Epithelial cell of proximal tubule (primary cell): ENCODE measurements at regions not wholly inside any gene's neighbourhood (a gene's known extent, or its start where the extent isn't known, plus 50 kb on each side); places are given as distances from the start of the nearest gene placed in this dataset.

ENCODE experiments used
- DNase-seq: peaks from one replicate; pipeline ENCODE4 v3.0.0-alpha.2; 2011; ENCODE audit warnings: low read depth
- H3K4me3 ChIP-seq: 2 replicates; pipeline ENCODE4 v1.5.1; 2011; ENCODE audit warnings: low read depth, mild to moderate bottlenecking, low read length
- TF ChIP-seq, protein P1 (sequence below): conservative IDR thresholded peaks from 2 replicates; pipeline ENCODE4 v1.5.1; 2012; ENCODE audit warnings: low read depth, mild to moderate bottlenecking, low read length

DNA sequence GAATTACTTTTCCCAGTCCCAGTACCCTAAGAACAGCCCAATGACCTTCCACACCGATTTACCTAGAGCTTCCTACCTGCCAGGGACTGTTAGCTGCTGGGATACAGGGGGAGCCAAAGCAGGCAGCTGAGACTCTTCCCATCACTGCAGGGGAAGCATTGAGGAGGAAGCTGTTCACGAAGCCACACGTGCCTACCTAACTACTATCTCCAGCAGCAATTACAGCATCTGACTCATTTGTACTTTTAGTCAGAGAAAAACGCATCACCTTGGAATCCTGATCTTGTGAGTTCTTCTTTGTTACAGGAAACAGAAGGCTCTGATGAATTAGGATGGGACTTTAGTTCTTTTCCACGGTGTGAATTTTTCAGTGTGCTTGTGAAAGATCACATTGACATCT, 113.7 kb upstream of the DHX40 start:
- H3K4me3 ChIP-seq: no peak overlapping the region
- DNase-seq: peak; percentile 89
- TF ChIP-seq, protein P1, sequence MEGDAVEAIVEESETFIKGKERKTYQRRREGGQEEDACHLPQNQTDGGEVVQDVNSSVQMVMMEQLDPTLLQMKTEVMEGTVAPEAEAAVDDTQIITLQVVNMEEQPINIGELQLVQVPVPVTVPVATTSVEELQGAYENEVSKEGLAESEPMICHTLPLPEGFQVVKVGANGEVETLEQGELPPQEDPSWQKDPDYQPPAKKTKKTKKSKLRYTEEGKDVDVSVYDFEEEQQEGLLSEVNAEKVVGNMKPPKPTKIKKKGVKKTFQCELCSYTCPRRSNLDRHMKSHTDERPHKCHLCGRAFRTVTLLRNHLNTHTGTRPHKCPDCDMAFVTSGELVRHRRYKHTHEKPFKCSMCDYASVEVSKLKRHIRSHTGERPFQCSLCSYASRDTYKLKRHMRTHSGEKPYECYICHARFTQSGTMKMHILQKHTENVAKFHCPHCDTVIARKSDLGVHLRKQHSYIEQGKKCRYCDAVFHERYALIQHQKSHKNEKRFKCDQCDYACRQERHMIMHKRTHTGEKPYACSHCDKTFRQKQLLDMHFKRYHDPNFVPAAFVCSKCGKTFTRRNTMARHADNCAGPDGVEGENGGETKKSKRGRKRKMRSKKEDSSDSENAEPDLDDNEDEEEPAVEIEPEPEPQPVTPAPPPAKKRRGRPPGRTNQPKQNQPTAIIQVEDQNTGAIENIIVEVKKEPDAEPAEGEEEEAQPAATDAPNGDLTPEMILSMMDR: peak; percentile 15

- no peak for DNase-seq
- TF ChIP-seq, protein P1: no peak
- H3K4me3 ChIP-seq: no peak overlapping the region
Measured at GRCh38 chr17:59454633-59455105, 110.7 kb upstream of the DHX40 start.

GRCh38 chr17:59456428-59456827, 109.0 kb upstream of the DHX40 start:
- no peak overlapping the region for H3K4me3 ChIP-seq
- TF ChIP-seq, protein P1: no peak
- no peak for DNase-seq

DNA sequence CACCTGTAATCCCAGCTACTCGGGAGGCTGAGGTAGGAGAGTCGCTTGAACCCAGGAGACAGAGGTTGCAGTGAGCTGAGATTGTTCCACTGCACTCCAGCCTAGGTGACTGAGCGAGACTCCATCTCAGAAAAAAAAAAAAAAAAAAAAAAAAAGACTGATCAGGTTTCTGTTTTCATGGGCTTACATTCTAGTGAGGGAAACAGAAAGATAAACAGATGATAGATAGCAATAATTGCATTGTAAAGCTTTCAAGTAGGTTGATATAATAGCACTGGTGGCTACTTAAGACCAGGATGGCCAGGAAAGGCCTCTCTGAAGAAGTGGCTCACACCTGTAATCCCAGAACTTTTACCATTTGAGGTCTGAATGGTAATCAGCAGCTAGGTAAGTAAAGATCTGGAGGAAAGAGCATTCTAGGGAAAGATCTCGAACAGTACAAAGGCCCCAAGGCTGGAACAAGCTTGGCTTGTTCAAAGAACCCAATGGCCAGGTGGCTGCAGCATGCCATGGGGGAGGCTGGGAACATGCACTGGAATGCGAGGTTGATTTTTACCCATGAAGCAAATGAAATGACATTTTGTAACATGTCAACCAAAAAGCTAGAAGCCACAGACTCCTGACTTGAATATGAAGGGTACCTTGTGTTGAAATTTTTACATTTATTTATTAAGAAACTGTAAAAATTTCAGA, 108.3 kb upstream of the DHX40 start:
- DNase-seq: no peak
- H3K4me3 ChIP-seq: no peak overlapping the region
- TF ChIP-seq, protein P1: no peak

GRCh38 chr17:59462385-59462784, 103.0 kb upstream of the DHX40 start:
- no peak for DNase-seq
- H3K4me3 ChIP-seq: no peak overlapping the region
- TF ChIP-seq, protein P1: no peak

DNA sequence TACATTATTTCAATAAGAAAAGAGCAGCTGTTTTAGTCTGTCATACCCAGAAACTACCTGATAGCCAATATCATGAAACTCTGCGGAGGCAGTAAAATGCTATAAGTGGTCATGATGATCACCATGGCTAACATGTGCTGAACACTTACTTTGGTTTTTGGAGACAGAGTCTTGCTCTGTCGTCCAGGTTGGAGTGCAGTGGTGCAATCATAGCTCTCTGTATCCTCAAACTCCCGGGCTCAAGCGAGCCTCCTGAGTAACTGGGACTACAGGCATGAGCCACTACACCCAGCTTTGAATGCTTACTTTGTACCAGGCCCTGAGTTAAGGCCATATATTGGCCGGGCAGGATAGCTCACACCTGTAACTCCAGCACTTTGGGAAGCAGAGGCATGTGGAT, 101.2 kb upstream of the DHX40 start:
- TF ChIP-seq, protein P1: no peak
- H3K4me3 ChIP-seq: no peak overlapping the region
- DNase-seq: no peak

DNA sequence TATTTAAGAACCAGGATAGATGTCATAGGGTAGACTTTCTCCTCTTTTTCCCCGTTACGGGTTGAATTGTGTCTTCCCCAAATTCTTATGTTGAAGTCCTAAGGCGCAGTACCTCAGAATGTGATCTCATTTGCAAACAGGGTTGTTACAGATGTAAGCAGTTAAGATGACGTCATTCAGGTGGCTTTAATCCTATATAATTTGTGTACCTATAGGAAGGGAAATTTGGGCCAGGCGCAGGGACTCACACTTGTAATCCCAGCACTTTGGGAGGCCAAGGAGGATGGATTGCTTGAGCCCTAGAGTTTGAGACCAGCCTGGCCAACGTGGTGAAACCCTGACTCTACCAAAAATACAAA, 99.5 kb upstream of the DHX40 start:
- no peak for DNase-seq
- no peak overlapping the region for H3K4me3 ChIP-seq
- TF ChIP-seq, protein P1: no peak
